ENCODE measurements at regions not wholly inside any gene's neighbourhood (a gene's known extent, or its start where the extent isn't known, plus 50 kb on each side); places are given as distances from the start of the nearest gene placed in this dataset.

- Histone ChIP-seq H3K36me3 (no peaks in the 10 kb centered on the region), H3K27ac (no peak overlapping the region), H3K4me3 (replicated peaks in 1 of 3) (no peak overlapping the region), H3K9me3 (no peaks in the 10 kb centered on the region), H3K4me1 (no peaks in the 10 kb centered on the region), H3K27me3 (no peaks in the 10 kb centered on the region)
- intact Hi-C loops (cut with DNase I), result no loop called here
- WGBS, 2 donors, result 90 to 96% methylated on average over 1 of the region's 1 CpG
- no peak for DNase-seq
- TF ChIP-seq POLR2A (IDR thresholded peaks at IDR 0.05), result no peak
Observed at GRCh38 chr5:119926301-119926700, 296.9 kb downstream of the FAM170A start.

DNA sequence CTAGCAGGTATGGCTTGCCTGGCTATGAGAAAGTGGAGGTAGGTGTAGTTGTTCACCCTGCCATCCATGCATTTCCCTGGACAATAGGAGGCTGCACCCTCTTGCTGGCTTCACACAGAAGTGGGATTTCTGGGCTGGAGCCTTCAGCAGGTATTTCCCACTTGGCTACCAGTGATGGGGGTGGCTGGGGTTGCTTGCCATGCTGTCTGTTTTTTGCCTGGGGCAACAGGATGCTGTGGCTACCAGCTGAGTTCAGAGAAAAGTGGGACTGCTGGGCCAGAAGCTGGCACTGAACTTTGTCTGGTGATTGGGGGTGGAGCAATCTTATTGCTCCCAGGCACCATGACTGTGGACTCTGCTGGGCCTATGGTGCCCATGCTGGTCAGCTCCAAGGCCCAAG lies 299.6 kb downstream of the FAM170A start:
- no peaks in the 10 kb centered on the region for H3K4me1 ChIP-seq
- H3K4me3 ChIP-seq (replicated peaks in 1 of 3), result no peak overlapping the region
- no peaks in the 10 kb centered on the region for H3K9me3 ChIP-seq
- intact Hi-C loops (cut with DNase I), result no loop called here
- no peaks in the 10 kb centered on the region for H3K36me3 ChIP-seq
- TF ChIP-seq POLR2A (IDR thresholded peaks at IDR 0.05), result no peak
- TF ChIP-seq, protein P1, sequence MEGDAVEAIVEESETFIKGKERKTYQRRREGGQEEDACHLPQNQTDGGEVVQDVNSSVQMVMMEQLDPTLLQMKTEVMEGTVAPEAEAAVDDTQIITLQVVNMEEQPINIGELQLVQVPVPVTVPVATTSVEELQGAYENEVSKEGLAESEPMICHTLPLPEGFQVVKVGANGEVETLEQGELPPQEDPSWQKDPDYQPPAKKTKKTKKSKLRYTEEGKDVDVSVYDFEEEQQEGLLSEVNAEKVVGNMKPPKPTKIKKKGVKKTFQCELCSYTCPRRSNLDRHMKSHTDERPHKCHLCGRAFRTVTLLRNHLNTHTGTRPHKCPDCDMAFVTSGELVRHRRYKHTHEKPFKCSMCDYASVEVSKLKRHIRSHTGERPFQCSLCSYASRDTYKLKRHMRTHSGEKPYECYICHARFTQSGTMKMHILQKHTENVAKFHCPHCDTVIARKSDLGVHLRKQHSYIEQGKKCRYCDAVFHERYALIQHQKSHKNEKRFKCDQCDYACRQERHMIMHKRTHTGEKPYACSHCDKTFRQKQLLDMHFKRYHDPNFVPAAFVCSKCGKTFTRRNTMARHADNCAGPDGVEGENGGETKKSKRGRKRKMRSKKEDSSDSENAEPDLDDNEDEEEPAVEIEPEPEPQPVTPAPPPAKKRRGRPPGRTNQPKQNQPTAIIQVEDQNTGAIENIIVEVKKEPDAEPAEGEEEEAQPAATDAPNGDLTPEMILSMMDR (IDR thresholded peaks at IDR 0.05), result no peak
- H3K27ac ChIP-seq, result no peak overlapping the region
- DNase-seq, result no peak
- no peaks in the 10 kb centered on the region for H3K27me3 ChIP-seq

DNA sequence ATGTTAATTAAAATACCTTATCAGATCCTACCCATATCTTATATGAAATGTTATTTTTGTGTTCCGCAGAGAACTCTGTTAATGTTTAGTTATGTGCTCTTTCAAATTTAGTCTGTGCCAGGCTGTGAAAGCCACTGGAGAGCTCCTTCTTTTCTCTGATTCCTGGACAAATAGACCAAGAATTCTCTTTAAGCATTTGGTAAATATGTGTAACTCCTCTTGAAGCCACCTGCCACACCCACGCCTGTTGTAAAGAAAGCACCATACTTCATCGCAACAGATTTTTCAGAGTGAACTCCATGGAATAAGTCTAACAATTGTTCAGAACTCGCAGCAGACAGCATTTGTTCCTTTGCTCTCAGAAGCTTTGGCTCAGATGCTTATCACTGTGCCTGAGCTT lies 301.1 kb downstream of the FAM170A start:
- H3K4me1 ChIP-seq, result no peaks in the 10 kb centered on the region
- no peaks in the 10 kb centered on the region for H3K27me3 ChIP-seq
- intact Hi-C loops (cut with DNase I), result no loop called here
- no peaks in the 10 kb centered on the region for H3K9me3 ChIP-seq
- DNase-seq, result no peak
- H3K27ac ChIP-seq, result no peak overlapping the region
- TF ChIP-seq POLR2A (IDR thresholded peaks at IDR 0.05), result no peak
- TF ChIP-seq, protein P1 (IDR thresholded peaks at IDR 0.05), result no peak
- H3K36me3 ChIP-seq, result no peaks in the 10 kb centered on the region
- H3K4me3 ChIP-seq (replicated peaks in 1 of 3), result no peak overlapping the region
- 65 to 68% methylated on average over 4 of the region's 4 CpGs for WGBS, 2 donors

DNA sequence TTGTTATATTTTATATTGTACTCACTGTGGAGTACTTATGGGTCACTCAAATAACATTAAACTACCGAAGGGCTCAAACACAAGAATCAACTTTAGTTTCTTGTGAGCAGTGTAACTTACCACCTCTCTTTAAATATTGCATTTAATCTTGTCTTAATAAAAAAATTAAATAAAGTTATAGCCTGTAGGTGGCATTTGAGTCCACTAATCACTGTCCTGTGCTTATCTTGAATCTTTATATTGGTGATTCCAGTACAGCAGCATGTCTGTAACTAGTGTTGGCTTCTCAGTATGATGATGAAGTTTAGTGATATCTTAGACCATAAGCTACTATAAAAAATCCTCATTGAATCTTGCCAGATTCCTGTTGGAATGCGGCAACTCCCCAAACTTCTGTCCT lies 313.8 kb downstream of the FAM170A start:
- Histone ChIP-seq H3K9me3 (no peaks in the 10 kb centered on the region), H3K36me3 (no peaks in the 10 kb centered on the region), H3K4me3 (replicated peaks in 1 of 3) (no peak overlapping the region), H3K27me3 (no peaks in the 10 kb centered on the region), H3K27ac (no peak overlapping the region), H3K4me1 (no peaks in the 10 kb centered on the region)
- 83 to 90% methylated on average over 2 of the region's 2 CpGs for WGBS, 2 donors
- TF ChIP-seq, protein P1 (IDR thresholded peaks at IDR 0.05), result peak in 3 of 6 experiments; percentile 24 to 34 (median 24)
- no peak for TF ChIP-seq POLR2A (IDR thresholded peaks at IDR 0.05)
- intact Hi-C loops (cut with DNase I), result no loop called here
- DNase-seq, result no peak

GRCh38 chr5:119945691-119946090 lies 316.3 kb downstream of the FAM170A start:
- H3K9me3 ChIP-seq, result no peaks in the 10 kb centered on the region
- H3K27me3 ChIP-seq, result no peaks in the 10 kb centered on the region
- H3K36me3 ChIP-seq, result no peaks in the 10 kb centered on the region
- TF ChIP-seq, protein P1 (IDR thresholded peaks at IDR 0.05), result no peak
- no peak for TF ChIP-seq POLR2A (IDR thresholded peaks at IDR 0.05)
- no peak overlapping the region for H3K27ac ChIP-seq
- H3K4me3 ChIP-seq (replicated peaks in 1 of 3), result no peak overlapping the region
- DNase-seq, result no peak
- intact Hi-C loops (cut with DNase I), result no loop called here
- no peaks in the 10 kb centered on the region for H3K4me1 ChIP-seq

GRCh38 chr5:119948162-119948561 lies 318.8 kb downstream of the FAM170A start:
- no peak overlapping the region for H3K4me3 ChIP-seq (replicated peaks in 1 of 3)
- H3K27ac ChIP-seq, result no peak overlapping the region
- H3K4me1 ChIP-seq, result no peaks in the 10 kb centered on the region
- intact Hi-C loops (cut with DNase I), result no loop called here
- DNase-seq, result no peak
- no peaks in the 10 kb centered on the region for H3K36me3 ChIP-seq
- no peaks in the 10 kb centered on the region for H3K27me3 ChIP-seq
- no peaks in the 10 kb centered on the region for H3K9me3 ChIP-seq
- TF ChIP-seq, protein P1 (IDR thresholded peaks at IDR 0.05), result no peak
- TF ChIP-seq POLR2A (IDR thresholded peaks at IDR 0.05), result no peak
- WGBS, 2 donors, result 70 to 74% methylated on average over 1 of the region's 1 CpG
